ENCODE measurements at regions not wholly inside any gene's neighbourhood (a gene's known extent, or its start where the extent isn't known, plus 50 kb on each side); places are given as distances from the start of the nearest gene placed in this dataset.

GRCh38 chr5:12655675-12656074 lies 751.4 kb upstream of the CTNND2 start:
- TF ChIP-seq TSHZ2 (CRISPR knock-in tag; IDR thresholded peaks at IDR 0.05) (no peak), CSDC2 (CRISPR knock-in tag; IDR thresholded peaks at IDR 0.05) (no peak), PPARA (CRISPR knock-in tag; IDR thresholded peaks at IDR 0.05; ENCODE audit: borderline replicate concordance) (no peak), OSR1 (CRISPR knock-in tag; IDR thresholded peaks at IDR 0.05) (no peak), ZC3H10 (CRISPR knock-in tag; IDR thresholded peaks at IDR 0.05) (no peak), TOX (CRISPR knock-in tag; IDR thresholded peaks at IDR 0.05; ENCODE audit: borderline replicate concordance) (no peak), ZNF70 (CRISPR knock-in tag; IDR thresholded peaks at IDR 0.05) (no peak), BACH2 (CRISPR knock-in tag; IDR thresholded peaks at IDR 0.05; ENCODE audit: borderline replicate concordance) (no peak), SNAI2 (CRISPR knock-in tag; IDR thresholded peaks at IDR 0.05) (no peak), ZFP3 (CRISPR knock-in tag; IDR thresholded peaks at IDR 0.05) (no peak), ARNTL (CRISPR knock-in tag; IDR thresholded peaks at IDR 0.05; ENCODE audit: borderline replicate concordance, low read depth) (no peak), ESRRG (CRISPR knock-in tag; IDR thresholded peaks at IDR 0.05) (no peak), GLIS3 (CRISPR knock-in tag; IDR thresholded peaks at IDR 0.05) (no peak), ZFP30 (CRISPR knock-in tag; IDR thresholded peaks at IDR 0.05) (no peak), RARB (CRISPR knock-in tag; IDR thresholded peaks at IDR 0.05) (no peak), ZNF565 (CRISPR knock-in tag; conservative IDR thresholded peaks at IDR 0.05; ENCODE audit: low read depth) (no peak), PATZ1 (CRISPR knock-in tag; IDR thresholded peaks at IDR 0.05; ENCODE audit: borderline replicate concordance) (no peak), TCF4 (CRISPR knock-in tag; IDR thresholded peaks at IDR 0.05; ENCODE audit: borderline replicate concordance) (no peak)
- TF ChIP-seq, protein P1, sequence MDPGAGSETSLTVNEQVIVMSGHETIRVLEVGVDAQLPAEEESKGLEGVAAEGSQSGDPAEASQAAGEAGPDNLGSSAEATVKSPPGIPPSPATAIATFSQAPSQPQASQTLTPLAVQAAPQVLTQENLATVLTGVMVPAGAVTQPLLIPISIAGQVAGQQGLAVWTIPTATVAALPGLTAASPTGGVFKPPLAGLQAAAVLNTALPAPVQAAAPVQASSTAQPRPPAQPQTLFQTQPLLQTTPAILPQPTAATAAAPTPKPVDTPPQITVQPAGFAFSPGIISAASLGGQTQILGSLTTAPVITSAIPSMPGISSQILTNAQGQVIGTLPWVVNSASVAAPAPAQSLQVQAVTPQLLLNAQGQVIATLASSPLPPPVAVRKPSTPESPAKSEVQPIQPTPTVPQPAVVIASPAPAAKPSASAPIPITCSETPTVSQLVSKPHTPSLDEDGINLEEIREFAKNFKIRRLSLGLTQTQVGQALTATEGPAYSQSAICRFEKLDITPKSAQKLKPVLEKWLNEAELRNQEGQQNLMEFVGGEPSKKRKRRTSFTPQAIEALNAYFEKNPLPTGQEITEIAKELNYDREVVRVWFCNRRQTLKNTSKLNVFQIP (CRISPR knock-in tag; IDR thresholded peaks at IDR 0.05; ENCODE audit: borderline replicate concordance, low read depth), result no peak
- TF ChIP-seq, protein P2, sequence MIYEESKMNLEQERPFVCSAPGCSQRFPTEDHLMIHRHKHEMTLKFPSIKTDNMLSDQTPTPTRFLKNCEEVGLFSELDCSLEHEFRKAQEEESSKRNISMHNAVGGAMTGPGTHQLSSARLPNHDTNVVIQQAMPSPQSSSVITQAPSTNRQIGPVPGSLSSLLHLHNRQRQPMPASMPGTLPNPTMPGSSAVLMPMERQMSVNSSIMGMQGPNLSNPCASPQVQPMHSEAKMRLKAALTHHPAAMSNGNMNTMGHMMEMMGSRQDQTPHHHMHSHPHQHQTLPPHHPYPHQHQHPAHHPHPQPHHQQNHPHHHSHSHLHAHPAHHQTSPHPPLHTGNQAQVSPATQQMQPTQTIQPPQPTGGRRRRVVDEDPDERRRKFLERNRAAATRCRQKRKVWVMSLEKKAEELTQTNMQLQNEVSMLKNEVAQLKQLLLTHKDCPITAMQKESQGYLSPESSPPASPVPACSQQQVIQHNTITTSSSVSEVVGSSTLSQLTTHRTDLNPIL (CRISPR knock-in tag; IDR thresholded peaks at IDR 0.05; ENCODE audit: low read depth), result no peak
- no peak for ATAC-seq

DNA sequence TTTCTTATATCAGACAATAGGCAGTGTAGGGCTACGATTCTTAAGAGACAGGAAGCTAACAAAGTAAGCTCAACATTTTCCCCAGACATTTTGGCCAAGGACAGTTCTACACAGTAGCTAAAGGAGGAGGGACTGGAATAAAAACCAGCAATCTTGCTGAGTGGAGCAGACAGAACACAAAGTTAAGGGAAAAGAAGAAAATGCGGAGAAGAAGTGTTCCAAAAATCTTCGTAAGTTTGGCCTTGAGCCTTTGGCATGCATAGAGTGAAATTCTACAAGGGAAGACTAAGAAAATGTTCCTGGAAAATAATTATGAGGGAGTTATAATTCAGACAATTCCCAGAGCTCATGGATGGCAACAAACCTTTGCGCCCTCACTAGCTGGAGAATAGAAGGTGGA lies 748.0 kb upstream of the CTNND2 start:
- TF ChIP-seq ZNF70 (CRISPR knock-in tag; IDR thresholded peaks at IDR 0.05) (no peak), OSR1 (CRISPR knock-in tag; IDR thresholded peaks at IDR 0.05) (no peak), CSRNP3 (CRISPR knock-in tag; IDR thresholded peaks at IDR 0.05) (no peak), ARNTL (CRISPR knock-in tag; IDR thresholded peaks at IDR 0.05; ENCODE audit: borderline replicate concordance, low read depth) (no peak), TOX (CRISPR knock-in tag; IDR thresholded peaks at IDR 0.05; ENCODE audit: borderline replicate concordance) (no peak), GLIS3 (CRISPR knock-in tag; IDR thresholded peaks at IDR 0.05) (no peak), ESRRG (CRISPR knock-in tag; IDR thresholded peaks at IDR 0.05) (no peak), SNAI2 (CRISPR knock-in tag; IDR thresholded peaks at IDR 0.05) (no peak), TSHZ2 (CRISPR knock-in tag; IDR thresholded peaks at IDR 0.05) (no peak), CSDC2 (CRISPR knock-in tag; IDR thresholded peaks at IDR 0.05) (no peak), TCF4 (CRISPR knock-in tag; IDR thresholded peaks at IDR 0.05; ENCODE audit: borderline replicate concordance) (no peak), ZFP30 (CRISPR knock-in tag; IDR thresholded peaks at IDR 0.05) (no peak), PATZ1 (CRISPR knock-in tag; IDR thresholded peaks at IDR 0.05; ENCODE audit: borderline replicate concordance) (no peak), ZC3H10 (CRISPR knock-in tag; IDR thresholded peaks at IDR 0.05) (no peak), RARB (CRISPR knock-in tag; IDR thresholded peaks at IDR 0.05) (no peak), ZFP3 (CRISPR knock-in tag; IDR thresholded peaks at IDR 0.05) (no peak)
- TF ChIP-seq, protein P1 (CRISPR knock-in tag; IDR thresholded peaks at IDR 0.05; ENCODE audit: borderline replicate concordance, low read depth), result no peak
- no peak for ATAC-seq

Measured in SK-N-SH treated with all-trans-retinoic acid at 6 μM for 48 hours (cell line).